Spinal cord (tissue), 9 donors: ENCODE measurements at regions not wholly inside any gene's neighbourhood (a gene's known extent, or its start where the extent isn't known, plus 50 kb on each side); places are given as distances from the start of the nearest gene placed in this dataset.

ENCODE experiments used
- DNase-seq, 6 donors: peaks; one replicate each; pipeline versions ENCODE4 v3.0.0 to v3.0.0-alpha.2; 2013 to 2015; ENCODE audit warnings: low spot score in 6 of 6, low read depth in 4 of 6
- H3K27ac ChIP-seq: one replicate; pipeline ENCODE4 v1.5.1; 2013; ENCODE audit warnings: low read depth, low read length, control low read depth
- H3K27me3 ChIP-seq: one replicate; pipeline ENCODE4 v1.6.1; 2013; ENCODE audit warnings: low read length; ENCODE audit not compliant: control insufficient read depth, insufficient read depth
- H3K36me3 ChIP-seq: one replicate; pipeline ENCODE4 v1.6.1; 2013; ENCODE audit warnings: low read length; ENCODE audit not compliant: control insufficient read depth, insufficient read depth
- H3K4me1 ChIP-seq: one replicate; pipeline ENCODE4 v1.6.1; 2013; ENCODE audit warnings: low read length; ENCODE audit not compliant: control insufficient read depth, insufficient read depth
- H3K4me3 ChIP-seq: one replicate; pipeline ENCODE4 v1.5.1; 2013; ENCODE audit warnings: low read depth, low read length, control low read depth
- H3K9me3 ChIP-seq: one replicate; pipeline ENCODE4 v1.6.1; 2013; ENCODE audit warnings: low read length; ENCODE audit not compliant: control insufficient read depth, insufficient read depth
- WGBS: methylation state at CpG from one replicate; pipeline ENCODE4 v1.1.5; 2013; ENCODE audit warnings: missing lambda C conversion rate; ENCODE audit not compliant: insufficient coverage; 5-methylcytosine and 5-hydroxymethylcytosine counted together
- donor health status: healthy.

DNA sequence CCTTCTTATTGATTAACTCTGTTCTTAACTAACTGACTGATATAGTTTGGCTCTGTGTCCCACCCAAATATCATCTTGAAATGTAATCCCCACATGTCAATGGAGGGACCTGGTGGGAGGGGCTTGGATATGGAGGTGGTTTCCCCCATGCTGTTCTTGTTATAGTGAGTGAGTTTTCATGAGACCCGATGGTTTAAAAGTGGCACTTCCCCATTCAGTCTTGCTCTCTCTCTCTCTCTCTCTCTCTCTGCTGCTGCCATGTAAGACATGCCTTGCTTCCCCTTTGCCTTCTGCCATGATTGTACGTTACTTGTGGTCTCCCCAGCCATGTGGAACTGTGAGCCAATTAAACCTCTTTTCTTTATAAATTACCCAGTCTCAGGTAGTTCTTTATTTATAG lies 81.8 kb upstream of the SPACA1 start:
- no peaks in the 10 kb centered on the region for H3K36me3 ChIP-seq
- WGBS = no CpG with 5 or more reads among the region's 2 CpGs
- no peak overlapping the region for H3K27ac ChIP-seq
- DNase-seq = no peak
- H3K9me3 ChIP-seq = no peaks in the 10 kb centered on the region
- peaks cover 8% of the 10 kb centered on the region for H3K4me1 ChIP-seq
- no peaks in the 10 kb centered on the region for H3K27me3 ChIP-seq
- no peak overlapping the region for H3K4me3 ChIP-seq

DNA sequence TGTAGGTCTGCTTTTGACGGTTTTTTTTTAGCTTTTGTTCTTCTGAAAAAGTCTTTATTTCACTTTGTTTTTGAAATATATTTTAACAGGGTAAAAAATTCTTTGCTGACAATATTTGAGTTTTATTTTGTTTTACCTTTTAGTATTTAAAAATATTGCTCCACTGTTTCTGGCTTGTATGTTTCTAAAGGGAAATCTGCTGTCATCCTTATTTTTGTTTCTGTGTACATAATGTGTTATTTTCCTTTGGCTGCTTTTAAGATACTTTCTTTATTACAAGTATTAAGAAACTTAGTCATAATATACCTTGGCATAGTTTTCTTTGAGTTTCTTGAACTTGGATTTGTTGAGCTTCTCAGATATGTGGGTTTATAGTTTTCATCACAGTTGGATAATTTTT lies 88.6 kb upstream of the SPACA1 start:
- Histone ChIP-seq H3K4me1 (no peaks in the 10 kb centered on the region), H3K4me3 (no peak overlapping the region), H3K27ac (no peak overlapping the region), H3K9me3 (no peaks in the 10 kb centered on the region), H3K27me3 (no peaks in the 10 kb centered on the region), H3K36me3 (no peaks in the 10 kb centered on the region)
- DNase-seq = no peak
- no CpG with 5 or more reads among the region's 1 CpG for WGBS

DNA sequence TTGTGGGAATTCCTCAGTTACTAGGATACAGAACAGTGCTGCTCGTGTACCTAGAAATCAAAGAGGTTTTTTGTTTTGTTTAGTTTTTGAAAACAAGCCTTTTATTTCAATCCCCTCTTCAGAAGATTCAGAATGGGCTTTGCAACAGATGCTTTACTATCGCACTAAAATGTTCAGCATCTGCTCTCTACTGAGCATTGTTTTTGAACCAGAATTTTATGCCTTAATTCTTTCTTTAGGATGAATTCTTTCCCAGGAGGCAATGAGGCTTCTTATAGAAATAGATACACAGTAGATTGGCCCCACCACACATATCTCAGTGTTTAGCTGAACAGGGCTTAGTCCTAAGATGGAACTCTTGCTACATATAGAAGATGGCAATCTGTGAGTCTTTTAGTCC lies 95.9 kb upstream of the SPACA1 start:
- H3K4me1 ChIP-seq = peaks cover 3% of the 10 kb centered on the region
- no CpG with 5 or more reads among the region's 2 CpGs for WGBS
- H3K9me3 ChIP-seq = no peaks in the 10 kb centered on the region
- H3K27me3 ChIP-seq = no peaks in the 10 kb centered on the region
- DNase-seq = peak in 2 of 6 donors; percentile 55 to 72
- no peaks in the 10 kb centered on the region for H3K36me3 ChIP-seq
- no peak overlapping the region for H3K27ac ChIP-seq
- H3K4me3 ChIP-seq = no peak overlapping the region

DNA sequence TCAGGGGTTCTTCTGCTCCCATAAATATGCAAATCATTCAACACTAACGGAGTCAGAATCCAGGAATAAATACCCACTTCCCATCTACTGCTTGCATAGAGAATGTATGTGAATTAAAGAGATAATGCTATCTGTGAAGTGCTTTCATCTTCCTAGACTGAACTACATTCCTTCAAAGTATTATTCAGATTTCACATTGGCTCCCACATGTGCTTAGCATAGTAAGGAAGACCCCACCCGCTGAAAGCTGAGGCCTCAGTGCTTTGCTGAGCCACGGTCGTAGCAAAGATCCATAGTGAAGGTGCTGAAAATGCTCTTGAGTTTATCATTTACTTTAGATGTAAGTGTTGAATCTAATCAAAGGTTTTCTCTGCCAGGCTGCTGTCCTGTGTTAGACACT lies 97.0 kb upstream of the SPACA1 start:
- Histone ChIP-seq H3K4me1 (peaks cover 3% of the 10 kb centered on the region), H3K4me3 (no peak overlapping the region), H3K27ac (no peak overlapping the region), H3K9me3 (no peaks in the 10 kb centered on the region), H3K36me3 (no peaks in the 10 kb centered on the region), H3K27me3 (no peaks in the 10 kb centered on the region)
- 100% methylated on average over 2 of the region's 4 CpGs for WGBS
- no peak for DNase-seq

DNA sequence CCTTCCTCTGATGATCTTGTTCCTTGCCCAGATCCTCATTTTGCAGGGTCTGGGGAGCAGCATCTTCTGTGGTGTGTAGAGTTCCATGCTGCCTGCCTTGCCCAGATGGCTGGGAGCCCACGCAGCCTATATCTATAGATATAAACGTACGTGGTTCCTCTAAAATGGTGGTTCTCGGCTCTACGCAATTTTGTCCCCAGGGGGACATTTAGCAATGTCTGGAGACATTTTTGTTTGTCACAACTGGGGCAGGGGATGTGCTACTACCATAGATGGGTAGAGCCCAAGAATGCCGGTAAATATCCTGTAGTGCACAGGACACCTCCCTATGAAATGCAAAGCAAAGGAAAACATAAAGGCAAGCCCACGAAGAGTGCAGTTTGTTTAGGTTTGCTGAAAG lies 98.4 kb upstream of the SPACA1 start:
- Histone ChIP-seq H3K9me3 (no peaks in the 10 kb centered on the region), H3K4me3 (no peak overlapping the region), H3K27me3 (no peaks in the 10 kb centered on the region), H3K27ac (no peak overlapping the region), H3K4me1 (peaks cover 6% of the 10 kb centered on the region), H3K36me3 (no peaks in the 10 kb centered on the region)
- WGBS = 94% methylated on average over 6 of the region's 7 CpGs
- DNase-seq = no peak

DNA sequence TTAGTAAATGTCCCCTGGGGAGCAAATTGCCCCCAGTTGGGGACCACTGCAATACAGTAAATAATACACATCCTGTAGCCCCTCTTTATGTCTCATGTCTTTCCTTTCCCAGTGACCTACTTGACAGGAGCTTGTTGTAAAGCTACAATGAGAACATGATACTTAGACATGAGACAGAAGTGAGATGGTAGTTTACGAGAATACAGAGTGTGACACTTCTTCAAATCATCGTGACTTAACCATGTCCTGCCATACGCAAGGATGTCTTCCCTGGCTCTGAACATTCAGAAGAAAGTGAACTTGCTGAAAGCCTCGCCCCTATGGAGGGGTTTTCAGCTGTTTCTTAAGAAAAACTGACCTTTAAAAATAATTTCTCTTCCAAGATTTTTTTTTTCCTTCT lies 101.0 kb upstream of the SPACA1 start:
- no peak overlapping the region for H3K4me3 ChIP-seq
- H3K36me3 ChIP-seq = no peaks in the 10 kb centered on the region
- no peak overlapping the region for H3K27ac ChIP-seq
- H3K27me3 ChIP-seq = no peaks in the 10 kb centered on the region
- peaks cover 6% of the 10 kb centered on the region for H3K4me1 ChIP-seq
- 87% methylated on average over 2 of the region's 4 CpGs for WGBS
- H3K9me3 ChIP-seq = no peaks in the 10 kb centered on the region
- no peak for DNase-seq

DNA sequence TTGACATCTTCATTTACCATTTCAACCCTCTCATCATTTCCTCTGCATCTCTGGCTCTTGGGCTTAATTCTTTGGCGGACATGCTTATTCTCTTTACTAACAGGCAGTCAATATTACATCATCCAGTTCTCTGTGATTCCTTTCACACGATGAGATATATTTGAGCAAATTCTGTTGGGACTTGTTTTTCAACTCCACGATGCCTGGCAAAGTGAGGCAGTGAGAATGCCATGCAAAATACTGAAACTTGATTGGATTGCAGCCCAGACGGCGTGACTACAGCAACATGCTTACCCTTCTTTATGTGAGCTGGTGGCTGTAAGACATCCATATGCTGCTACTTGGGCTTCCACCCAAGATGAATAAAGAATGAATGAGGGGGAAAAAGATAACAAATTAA lies 101.7 kb upstream of the SPACA1 start:
- Histone ChIP-seq H3K4me3 (no peak overlapping the region), H3K36me3 (no peaks in the 10 kb centered on the region), H3K4me1 (peaks cover 3% of the 10 kb centered on the region), H3K27me3 (no peaks in the 10 kb centered on the region), H3K27ac (no peak overlapping the region), H3K9me3 (no peaks in the 10 kb centered on the region)
- 11% methylated on average over 3 of the region's 5 CpGs for WGBS
- DNase-seq = peak in 2 of 6 donors; percentile 75 to 98

DNA sequence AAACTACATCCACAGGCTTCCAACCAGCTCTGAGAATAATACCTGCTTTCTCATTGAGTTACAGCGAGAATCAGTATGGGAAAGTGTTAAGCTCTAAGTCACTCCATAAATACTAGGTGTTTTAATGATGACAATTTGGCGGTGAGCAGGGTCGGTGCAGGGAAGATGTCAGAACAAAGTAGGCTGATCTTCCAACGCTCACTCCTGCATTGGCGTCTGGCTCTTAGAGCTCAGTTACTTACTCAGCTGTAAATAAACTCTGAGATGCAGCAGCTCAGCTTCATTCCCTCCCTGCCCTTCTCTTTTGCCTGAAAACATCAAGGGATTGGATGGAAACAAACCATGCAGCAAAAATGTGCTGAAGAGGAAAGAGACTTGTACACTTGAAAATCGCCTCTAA lies 102.5 kb upstream of the SPACA1 start:
- peaks cover 3% of the 10 kb centered on the region for H3K4me1 ChIP-seq
- peak in 3 of 6 donors; percentile 46 to 85 (median 79) for DNase-seq
- no peaks in the 10 kb centered on the region for H3K9me3 ChIP-seq
- no peak overlapping the region for H3K4me3 ChIP-seq
- no peak overlapping the region for H3K27ac ChIP-seq
- no CpG with 5 or more reads among the region's 6 CpGs for WGBS
- H3K36me3 ChIP-seq = no peaks in the 10 kb centered on the region
- no peaks in the 10 kb centered on the region for H3K27me3 ChIP-seq

DNA sequence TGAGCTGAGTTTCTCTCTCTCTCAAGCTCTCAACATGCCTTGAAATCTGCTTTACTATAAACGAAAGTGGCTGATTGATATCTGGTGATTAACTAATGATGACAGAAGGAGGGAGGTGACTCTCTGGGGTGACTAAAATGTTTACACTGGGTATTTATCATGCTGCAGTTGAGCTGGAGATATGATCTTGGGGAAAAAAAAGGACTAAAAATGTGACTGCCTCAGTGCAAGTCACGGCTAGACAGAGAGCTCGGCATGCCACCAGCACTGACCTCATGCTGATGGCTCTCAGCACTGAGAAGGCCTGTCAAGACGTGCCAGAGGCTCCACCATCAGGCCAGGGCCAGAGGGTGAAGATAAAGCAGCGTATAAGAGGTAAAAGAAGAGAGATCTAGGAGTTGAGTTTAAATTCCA lies 103.1 kb upstream of the SPACA1 start:
- 9% methylated on average over 3 of the region's 5 CpGs for WGBS
- Histone ChIP-seq H3K9me3 (no peaks in the 10 kb centered on the region), H3K4me1 (peaks cover 3% of the 10 kb centered on the region), H3K27me3 (no peaks in the 10 kb centered on the region), H3K4me3 (no peak overlapping the region), H3K36me3 (no peaks in the 10 kb centered on the region), H3K27ac (no peak overlapping the region)
- DNase-seq = peak in 2 of 6 donors; percentile 63 to 73

DNA sequence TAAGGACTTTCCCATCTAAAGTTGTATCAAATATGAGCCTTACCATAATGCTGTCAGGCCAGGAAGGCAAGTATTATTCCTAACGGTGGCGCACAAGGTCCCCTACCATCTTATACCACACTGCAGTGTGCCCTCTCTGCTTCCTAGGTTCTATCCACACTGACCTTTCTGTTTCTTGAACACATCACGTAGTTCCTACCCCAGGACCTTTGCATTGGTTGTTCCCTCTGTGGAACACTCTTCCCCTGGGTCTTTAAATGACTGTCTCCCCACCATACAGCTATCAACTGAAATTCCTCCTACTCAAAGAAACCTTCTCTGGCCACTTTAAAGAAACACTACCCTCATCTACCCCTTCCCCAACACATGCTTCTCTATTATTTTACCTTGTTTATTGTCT lies 104.5 kb upstream of the SPACA1 start:
- Histone ChIP-seq H3K36me3 (no peaks in the 10 kb centered on the region), H3K4me1 (peaks cover 3% of the 10 kb centered on the region), H3K9me3 (no peaks in the 10 kb centered on the region), H3K27me3 (no peaks in the 10 kb centered on the region), H3K27ac (no peak overlapping the region), H3K4me3 (no peak overlapping the region)
- WGBS = 95% methylated on average over 3 of the region's 3 CpGs
- no peak for DNase-seq
